ENCODE measurements at regions not wholly inside any gene's neighbourhood (a gene's known extent, or its start where the extent isn't known, plus 50 kb on each side); places are given as distances from the start of the nearest gene placed in this dataset.

GRCh38 chr2:34995196-34995595 lies 1360.4 kb upstream of the CRIM1 start:
- no peaks in the 10 kb centered on the region for H3K4me1 ChIP-seq (ENCODE audit: control insufficient read depth in 5 of 5, insufficient read depth in 5 of 5, low read length in 5 of 5)
- H3K9me3 ChIP-seq (ENCODE audit: control insufficient read depth in 5 of 5, low read length in 5 of 5): peaks cover 0 to 3% (median 0%) of the 10 kb centered on the region in 5 donors
- H3K4me3 ChIP-seq (ENCODE audit: low read depth in 1 of 5, low read length in 5 of 5): no peak overlapping the region
- H3K27me3 ChIP-seq (ENCODE audit: control insufficient read depth in 5 of 5, insufficient read depth in 4 of 5, low read length in 5 of 5): no peaks in the 10 kb centered on the region
- H3K9ac ChIP-seq (ENCODE audit: low read length in 5 of 5): no peak overlapping the region
- no peaks in the 10 kb centered on the region for H3K36me3 ChIP-seq (ENCODE audit: control insufficient read depth in 5 of 5, insufficient read depth in 5 of 5, low read length in 5 of 5)
- no peak overlapping the region for H3K27ac ChIP-seq (ENCODE audit: low read depth, low read length)

- H3K27ac ChIP-seq (ENCODE audit: low read depth, low read length): no peak overlapping the region
- H3K4me1 ChIP-seq (ENCODE audit: control insufficient read depth in 5 of 5, insufficient read depth in 5 of 5, low read length in 5 of 5): no peaks in the 10 kb centered on the region
- no peaks in the 10 kb centered on the region for H3K36me3 ChIP-seq (ENCODE audit: control insufficient read depth in 5 of 5, insufficient read depth in 5 of 5, low read length in 5 of 5)
- H3K9me3 ChIP-seq (ENCODE audit: control insufficient read depth in 5 of 5, low read length in 5 of 5): peaks cover 0 to 3% (median 0%) of the 10 kb centered on the region in 5 donors
- no peak overlapping the region for H3K9ac ChIP-seq (ENCODE audit: low read length in 5 of 5)
- no peaks in the 10 kb centered on the region for H3K27me3 ChIP-seq (ENCODE audit: control insufficient read depth in 5 of 5, insufficient read depth in 4 of 5, low read length in 5 of 5)
- no peak overlapping the region for H3K4me3 ChIP-seq (ENCODE audit: low read depth in 1 of 5, low read length in 5 of 5)
Measured at GRCh38 chr2:34991508-34992274, 1363.9 kb upstream of the CRIM1 start.

DNA sequence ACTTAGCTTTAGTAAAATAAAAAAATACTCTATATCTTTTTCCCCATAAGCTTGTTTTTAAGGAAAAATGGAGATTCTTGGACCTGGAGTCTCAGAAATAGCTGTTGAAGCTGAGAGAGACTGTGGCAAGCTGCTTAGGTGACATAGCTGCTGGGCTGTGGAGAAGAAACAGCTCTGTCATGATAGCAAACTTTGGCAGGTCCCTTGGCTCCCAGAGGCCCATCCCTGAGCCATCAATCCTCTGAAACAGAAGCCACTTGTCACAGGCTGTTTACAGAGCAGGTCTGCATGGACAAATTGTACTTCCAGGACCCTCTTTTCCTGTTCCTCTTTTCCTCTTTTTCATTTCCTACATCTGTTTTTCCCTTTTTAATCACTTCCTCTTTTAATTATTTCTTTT lies 1370.1 kb upstream of the CRIM1 start:
- H3K9me3 ChIP-seq (ENCODE audit: control insufficient read depth in 5 of 5, low read length in 5 of 5): peaks cover 0 to 4% (median 0%) of the 10 kb centered on the region in 5 donors
- no peak overlapping the region for H3K9ac ChIP-seq (ENCODE audit: low read length in 5 of 5)
- no peak overlapping the region for H3K27ac ChIP-seq (ENCODE audit: low read depth, low read length)
- H3K4me1 ChIP-seq (ENCODE audit: control insufficient read depth in 5 of 5, insufficient read depth in 5 of 5, low read length in 5 of 5): no peaks in the 10 kb centered on the region
- no peaks in the 10 kb centered on the region for H3K36me3 ChIP-seq (ENCODE audit: control insufficient read depth in 5 of 5, insufficient read depth in 5 of 5, low read length in 5 of 5)
- H3K4me3 ChIP-seq (ENCODE audit: low read depth in 1 of 5, low read length in 5 of 5): no peak overlapping the region
- no peaks in the 10 kb centered on the region for H3K27me3 ChIP-seq (ENCODE audit: control insufficient read depth in 5 of 5, insufficient read depth in 4 of 5, low read length in 5 of 5)

DNA sequence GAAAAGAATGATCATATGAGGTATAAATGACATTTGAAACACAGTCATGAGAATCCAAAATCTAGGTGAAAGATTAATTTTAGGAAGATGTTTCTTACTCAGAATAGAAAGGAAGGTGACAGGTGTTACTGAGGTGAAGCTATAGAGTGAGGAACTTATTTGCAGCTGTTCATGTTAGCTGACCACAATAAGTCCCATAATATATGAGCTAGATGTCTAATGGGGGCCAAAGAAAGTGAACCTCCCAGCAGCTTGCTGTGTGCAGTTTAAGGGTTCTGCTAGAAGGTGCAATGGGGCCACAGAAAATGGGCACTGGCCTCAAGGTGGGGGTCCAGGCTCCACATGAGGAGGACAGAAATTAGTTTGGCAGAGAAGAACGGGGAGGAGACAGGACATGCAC lies 1374.9 kb upstream of the CRIM1 start:
- Histone ChIP-seq H3K27ac (ENCODE audit: low read depth, low read length) (no peak overlapping the region), H3K9ac (ENCODE audit: low read length in 5 of 5) (no peak overlapping the region), H3K9me3 (ENCODE audit: control insufficient read depth in 5 of 5, low read length in 5 of 5) (peaks cover 0 to 4% (median 0%) of the 10 kb centered on the region in 5 donors), H3K4me3 (ENCODE audit: low read depth in 1 of 5, low read length in 5 of 5) (no peak overlapping the region), H3K27me3 (ENCODE audit: control insufficient read depth in 5 of 5, insufficient read depth in 4 of 5, low read length in 5 of 5) (no peaks in the 10 kb centered on the region), H3K4me1 (ENCODE audit: control insufficient read depth in 5 of 5, insufficient read depth in 5 of 5, low read length in 5 of 5) (no peaks in the 10 kb centered on the region), H3K36me3 (ENCODE audit: control insufficient read depth in 5 of 5, insufficient read depth in 5 of 5, low read length in 5 of 5) (no peaks in the 10 kb centered on the region)

DNA sequence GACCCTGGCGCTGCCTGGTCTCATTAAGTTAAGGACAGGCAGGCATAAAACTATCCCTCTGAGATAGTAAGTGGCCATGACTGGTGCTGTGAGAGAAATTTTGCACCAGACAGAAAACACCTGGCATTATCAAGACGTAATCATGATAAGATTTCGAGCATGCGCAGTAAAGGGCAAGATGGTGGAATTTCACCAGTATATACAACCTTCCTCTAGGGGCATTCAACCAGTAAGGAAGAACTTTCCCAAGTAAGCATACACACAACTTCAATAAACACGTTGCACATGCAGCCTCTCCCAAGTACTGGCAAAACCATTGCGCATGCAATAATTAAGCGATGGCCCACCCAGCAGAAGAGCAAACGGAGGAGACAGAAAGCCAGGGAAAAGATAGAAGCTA lies 1376.4 kb upstream of the CRIM1 start:
- Histone ChIP-seq H3K36me3 (ENCODE audit: control insufficient read depth in 5 of 5, insufficient read depth in 5 of 5, low read length in 5 of 5) (no peaks in the 10 kb centered on the region), H3K9ac (ENCODE audit: low read length in 5 of 5) (no peak overlapping the region), H3K9me3 (ENCODE audit: control insufficient read depth in 5 of 5, low read length in 5 of 5) (no peaks in the 10 kb centered on the region)

DNA sequence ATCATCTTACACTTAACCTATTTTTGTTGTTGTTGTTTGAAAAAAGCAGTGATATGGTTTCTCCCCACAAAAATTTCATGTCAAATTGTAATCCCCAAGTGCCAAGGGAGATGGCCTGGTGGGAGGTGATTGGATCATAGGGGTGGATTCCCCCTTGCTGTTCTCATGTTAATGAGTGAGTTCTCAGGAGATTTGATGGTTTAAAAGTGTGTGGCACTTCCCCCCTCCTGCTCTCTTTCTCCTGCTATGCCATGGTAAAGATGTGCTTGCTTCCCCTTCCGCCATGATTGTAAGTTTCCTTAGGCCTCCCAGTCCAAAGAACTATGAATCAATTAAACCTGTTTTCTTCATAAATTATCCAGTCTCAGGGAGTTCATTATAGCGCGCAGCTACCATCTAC lies 1362.7 kb upstream of the FAM98A start:
- Histone ChIP-seq H3K27ac (ENCODE audit: low read depth, low read length) (no peak overlapping the region), H3K9me3 (ENCODE audit: control insufficient read depth in 5 of 5, low read length in 5 of 5) (no peaks in the 10 kb centered on the region), H3K9ac (ENCODE audit: low read length in 5 of 5) (no peak overlapping the region), H3K27me3 (ENCODE audit: control insufficient read depth in 5 of 5, insufficient read depth in 4 of 5, low read length in 5 of 5) (no peaks in the 10 kb centered on the region), H3K4me1 (ENCODE audit: control insufficient read depth in 5 of 5, insufficient read depth in 5 of 5, low read length in 5 of 5) (no peaks in the 10 kb centered on the region), H3K4me3 (ENCODE audit: low read depth in 1 of 5, low read length in 5 of 5) (no peak overlapping the region), H3K36me3 (ENCODE audit: control insufficient read depth in 5 of 5, insufficient read depth in 5 of 5, low read length in 5 of 5) (no peaks in the 10 kb centered on the region)

More for the DNA sequence above, 1376.4 kb upstream of the CRIM1 start:
- Histone ChIP-seq H3K27me3 (ENCODE audit: control insufficient read depth in 5 of 5, insufficient read depth in 4 of 5, low read length in 5 of 5) (no peaks in the 10 kb centered on the region), H3K27ac (ENCODE audit: low read depth, low read length) (no peak overlapping the region), H3K4me3 (ENCODE audit: low read depth in 1 of 5, low read length in 5 of 5) (no peak overlapping the region), H3K4me1 (ENCODE audit: control insufficient read depth in 5 of 5, insufficient read depth in 5 of 5, low read length in 5 of 5) (no peaks in the 10 kb centered on the region)

DNA sequence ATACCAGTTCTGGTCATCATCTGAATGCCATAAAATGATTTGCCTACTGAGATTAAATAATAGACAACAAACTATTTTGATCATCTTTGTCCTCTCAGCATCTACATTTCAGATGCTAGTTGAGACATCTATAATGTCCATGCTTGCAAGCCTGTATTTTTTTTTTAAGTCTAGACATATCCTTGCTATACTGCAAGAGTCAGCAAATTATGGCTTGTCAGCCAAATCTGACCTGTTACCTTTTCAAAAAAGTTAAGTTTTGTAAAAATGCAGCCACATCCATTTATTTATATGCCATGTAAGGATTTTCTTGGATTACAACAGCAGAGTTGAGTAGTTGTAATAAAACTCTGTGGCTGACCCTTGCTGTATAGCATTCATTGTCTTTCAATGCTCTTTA lies 1355.7 kb upstream of the FAM98A start:
- Histone ChIP-seq H3K27me3 (ENCODE audit: control insufficient read depth in 5 of 5, insufficient read depth in 4 of 5, low read length in 5 of 5) (no peaks in the 10 kb centered on the region), H3K9me3 (ENCODE audit: control insufficient read depth in 5 of 5, low read length in 5 of 5) (no peaks in the 10 kb centered on the region), H3K4me1 (ENCODE audit: control insufficient read depth in 5 of 5, insufficient read depth in 5 of 5, low read length in 5 of 5) (no peaks in the 10 kb centered on the region), H3K9ac (ENCODE audit: low read length in 5 of 5) (no peak overlapping the region), H3K27ac (ENCODE audit: low read depth, low read length) (no peak overlapping the region), H3K36me3 (ENCODE audit: control insufficient read depth in 5 of 5, insufficient read depth in 5 of 5, low read length in 5 of 5) (no peaks in the 10 kb centered on the region), H3K4me3 (ENCODE audit: low read depth in 1 of 5, low read length in 5 of 5) (no peak overlapping the region)

DNA sequence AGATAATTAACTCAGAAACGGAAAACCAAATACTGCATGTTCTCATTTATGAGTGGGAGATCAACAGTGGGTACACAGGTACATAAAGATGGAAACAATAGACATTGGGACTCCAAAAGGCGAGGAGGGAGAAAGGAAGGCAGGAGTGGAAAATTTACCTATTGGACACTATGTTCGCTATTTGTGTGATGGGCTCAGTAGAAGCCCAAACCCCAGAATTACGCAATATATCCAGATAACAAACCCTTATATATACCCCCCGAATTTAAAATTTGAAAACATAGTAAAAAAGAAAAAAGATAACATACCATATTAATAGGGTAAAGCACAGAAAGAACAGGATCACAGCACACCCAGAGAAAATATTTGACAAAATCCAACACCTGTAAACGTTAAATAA lies 1351.7 kb upstream of the FAM98A start:
- H3K4me3 ChIP-seq (ENCODE audit: low read depth in 1 of 5, low read length in 5 of 5): no peak overlapping the region
- H3K4me1 ChIP-seq (ENCODE audit: control insufficient read depth in 5 of 5, insufficient read depth in 5 of 5, low read length in 5 of 5): no peaks in the 10 kb centered on the region
- H3K27me3 ChIP-seq (ENCODE audit: control insufficient read depth in 5 of 5, insufficient read depth in 4 of 5, low read length in 5 of 5): no peaks in the 10 kb centered on the region
- no peak overlapping the region for H3K27ac ChIP-seq (ENCODE audit: low read depth, low read length)
- H3K9ac ChIP-seq (ENCODE audit: low read length in 5 of 5): no peak overlapping the region
- H3K9me3 ChIP-seq (ENCODE audit: control insufficient read depth in 5 of 5, low read length in 5 of 5): peaks cover 0 to 3% (median 0%) of the 10 kb centered on the region in 5 donors
- H3K36me3 ChIP-seq (ENCODE audit: control insufficient read depth in 5 of 5, insufficient read depth in 5 of 5, low read length in 5 of 5): no peaks in the 10 kb centered on the region

GRCh38 chr2:34949316-34949715 lies 1350.2 kb upstream of the FAM98A start:
- no peak overlapping the region for H3K27ac ChIP-seq (ENCODE audit: low read depth, low read length)
- H3K4me3 ChIP-seq (ENCODE audit: low read depth in 1 of 5, low read length in 5 of 5): no peak overlapping the region
- H3K36me3 ChIP-seq (ENCODE audit: control insufficient read depth in 5 of 5, insufficient read depth in 5 of 5, low read length in 5 of 5): no peaks in the 10 kb centered on the region
- no peak overlapping the region for H3K9ac ChIP-seq (ENCODE audit: low read length in 5 of 5)
- no peaks in the 10 kb centered on the region for H3K27me3 ChIP-seq (ENCODE audit: control insufficient read depth in 5 of 5, insufficient read depth in 4 of 5, low read length in 5 of 5)
- no peaks in the 10 kb centered on the region for H3K4me1 ChIP-seq (ENCODE audit: control insufficient read depth in 5 of 5, insufficient read depth in 5 of 5, low read length in 5 of 5)
- H3K9me3 ChIP-seq (ENCODE audit: control insufficient read depth in 5 of 5, low read length in 5 of 5): peaks cover 0 to 3% (median 0%) of the 10 kb centered on the region in 5 donors

DNA sequence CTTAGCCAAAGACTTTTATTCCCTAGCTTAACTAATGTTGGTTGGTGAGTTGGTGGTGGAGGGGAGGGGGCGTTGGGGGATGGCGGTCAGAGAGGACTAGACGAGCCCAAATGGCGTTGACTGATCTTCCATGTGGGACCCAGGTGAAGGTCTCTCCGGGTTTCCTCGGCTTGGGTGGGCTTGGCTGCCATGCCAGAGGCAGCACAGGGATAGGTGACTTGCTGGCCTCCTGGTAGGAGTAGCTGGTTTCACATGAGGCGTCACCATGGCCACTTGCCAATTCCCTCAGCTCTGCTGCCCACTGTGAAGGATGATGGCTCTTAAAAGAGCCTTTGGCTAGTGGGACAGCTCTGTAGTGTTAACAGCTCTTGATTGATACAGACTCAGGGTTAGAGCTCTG lies 1337.0 kb upstream of the FAM98A start:
- no peak overlapping the region for H3K9ac ChIP-seq (ENCODE audit: low read length in 5 of 5)
- no peaks in the 10 kb centered on the region for H3K36me3 ChIP-seq (ENCODE audit: control insufficient read depth in 5 of 5, insufficient read depth in 5 of 5, low read length in 5 of 5)
- H3K27ac ChIP-seq (ENCODE audit: low read depth, low read length): no peak overlapping the region
- H3K27me3 ChIP-seq (ENCODE audit: control insufficient read depth in 5 of 5, insufficient read depth in 4 of 5, low read length in 5 of 5): no peaks in the 10 kb centered on the region
- H3K9me3 ChIP-seq (ENCODE audit: control insufficient read depth in 5 of 5, low read length in 5 of 5): peaks cover 0 to 5% (median 0%) of the 10 kb centered on the region in 5 donors
- H3K4me3 ChIP-seq (ENCODE audit: low read depth in 1 of 5, low read length in 5 of 5): no peak overlapping the region
- H3K4me1 ChIP-seq (ENCODE audit: control insufficient read depth in 5 of 5, insufficient read depth in 5 of 5, low read length in 5 of 5): no peaks in the 10 kb centered on the region

Measured in subcutaneous abdominal adipose tissue (tissue), 5 donors.